Motor neuron (in vitro differentiated cells): ENCODE measurements at regions not wholly inside any gene's neighbourhood (a gene's known extent, or its start where the extent isn't known, plus 50 kb on each side); places are given as distances from the start of the nearest gene placed in this dataset.
A peak's percentile ranks its signal among the peaks of the same experiment; 100 is the strongest.
"Not testable (repeated sequence)": the region's sequence is repeated elsewhere in the genome, so short reads cannot be mapped to it uniquely, and the experiment has no call there.

Experiments
- ATAC-seq, 8 experiments: fragments of 200-7000 bp; cut with Tn5 transposase; replicated peaks in 6 of 8; 2 replicates each; pipeline ENCODE4 v1.8.0; 2021; ENCODE audit warnings: mild to moderate bottlenecking in 8 of 8, moderate library complexity in 8 of 8
- H3K27ac ChIP-seq, 2 donors: fragments of 250-450 bp; sonication (Bioruptor Pico); 2 replicates each; pipeline ENCODE4 v1.9.0; 2021; ENCODE audit warnings: antibody characterized with exemption in 2 of 2, mild to moderate bottlenecking in 2 of 2, moderate library complexity in 1 of 2
- H3K4me1 ChIP-seq, 2 donors: fragments of 250-450 bp; sonication (Bioruptor Pico); replicated peaks in 1 of 2; 2 replicates each; pipeline ENCODE4 v1.6.1; 2021; ENCODE audit warnings: antibody characterized with exemption in 2 of 2, mild to moderate bottlenecking in 2 of 2, moderate library complexity in 1 of 2
- H3K4me3 ChIP-seq, 5 donors: fragments of 250-450 bp; sonication (Bioruptor Pico); 2 replicates each; pipeline ENCODE4 v1.9.0; 2021; ENCODE audit warnings: antibody characterized with exemption in 5 of 5, mild to moderate bottlenecking in 5 of 5, moderate library complexity in 4 of 5
- WGBS, 10 experiments: fragments of 450-650 bp; shearing (Covaris generic); methylation state at CpG; one replicate each; pipeline ENCODE4 v1.0.0; 2022; 5-methylcytosine and 5-hydroxymethylcytosine counted together
- in situ Hi-C, 9 experiments: fragments of 400-800 bp; cut with MboI; loops; one replicate each; pipeline ENCODE4 v1.15.0; 2021; ENCODE audit warnings: low sequenced_read_pairs in 9 of 9, low pct_unique_long_range_greater_than_20kb in 2 of 9; ENCODE audit not compliant: unreplicated experiment in 9 of 9

DNA sequence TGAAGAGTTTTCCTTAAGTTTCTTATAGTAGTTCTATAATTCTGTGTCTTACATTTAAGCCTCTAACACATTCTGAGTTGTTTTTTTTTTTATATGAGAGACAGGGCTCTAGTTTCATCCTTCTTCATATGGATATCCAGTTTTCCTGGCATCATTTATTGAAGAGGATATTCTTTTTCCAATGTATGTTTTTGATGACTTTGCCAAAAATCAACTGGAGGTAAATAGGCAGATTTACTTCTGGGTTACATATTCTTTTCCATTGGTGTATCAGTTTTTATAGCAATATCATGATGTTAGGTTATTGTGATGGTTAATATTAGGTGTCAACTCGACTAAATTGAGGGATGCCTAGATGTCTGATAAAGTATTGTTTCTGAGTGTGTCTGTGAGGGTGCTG lies 650.7 kb upstream of the GRID2 start:
- no peak overlapping the region for H3K4me3 ChIP-seq
- in situ Hi-C loops = no loop called here
- no peak for ATAC-seq
- H3K4me1 ChIP-seq = no peaks in the 10 kb centered on the region
- WGBS, 10 experiments = 0 to 75% (median 0%) methylated on average over 1 of the region's 1 CpG; no CpG with 5 or more reads in 7 of the 10 experiments
- no peak overlapping the region for H3K27ac ChIP-seq

GRCh38 chr4:91681091-91681490 lies 622.7 kb upstream of the GRID2 start:
- Histone ChIP-seq H3K4me3 (no peak overlapping the region), H3K27ac (no peak overlapping the region), H3K4me1 (no peaks in the 10 kb centered on the region)
- in situ Hi-C loops = no loop called here
- no peak for ATAC-seq

GRCh38 chr4:91681544-91681943 lies 622.2 kb upstream of the GRID2 start:
- no peaks in the 10 kb centered on the region for H3K4me1 ChIP-seq
- no peak overlapping the region for H3K27ac ChIP-seq
- ATAC-seq = no peak
- WGBS, 10 experiments = 0 to 100% (median 40%) methylated on average over 1 of the region's 1 CpG; no CpG with 5 or more reads in 2 of the 10 experiments
- in situ Hi-C loops = no loop called here
- no peak overlapping the region for H3K4me3 ChIP-seq

GRCh38 chr4:91684955-91685354 lies 618.8 kb upstream of the GRID2 start:
- Histone ChIP-seq H3K4me1 (no peaks in the 10 kb centered on the region), H3K27ac (no peak overlapping the region), H3K4me3 (no peak overlapping the region)
- in situ Hi-C loops = no loop called here
- ATAC-seq = no peak
- 0 to 100% (median 71%) methylated on average over 1 of the region's 1 CpG; no CpG with 5 or more reads in 2 of the 10 experiments for WGBS, 10 experiments

DNA sequence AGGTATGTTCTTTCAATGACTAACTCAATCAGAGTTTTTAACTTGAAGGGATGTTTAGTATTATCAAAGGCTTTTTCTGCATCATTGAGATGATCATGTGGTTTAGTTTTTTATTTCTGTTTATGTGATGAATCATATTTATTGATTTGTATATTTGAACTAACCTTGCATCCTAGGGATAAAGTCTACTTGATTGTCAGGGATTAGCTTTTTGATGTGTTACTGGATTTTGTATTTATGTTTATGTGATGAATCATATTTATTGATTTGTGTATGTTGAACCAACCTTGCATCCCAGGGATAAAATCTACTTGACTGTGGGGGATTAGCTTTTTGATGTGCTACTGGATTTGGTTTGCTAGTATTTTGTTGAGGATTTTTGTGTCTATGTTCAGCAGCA lies 615.4 kb upstream of the GRID2 start:
- Histone ChIP-seq H3K4me3 (no peak overlapping the region), H3K27ac (no peak overlapping the region), H3K4me1 (no peaks in the 10 kb centered on the region)
- in situ Hi-C loops = no loop called here
- ATAC-seq = no peak

GRCh38 chr4:91699691-91700090 lies 604.1 kb upstream of the GRID2 start:
- H3K27ac ChIP-seq, ATAC-seq, H3K4me3 ChIP-seq, in situ Hi-C loops, H3K4me1 ChIP-seq: not testable (repeated sequence)
- 17 to 100% (median 69%) methylated on average over 1 to 4 of the region's 4 CpGs; no CpG with 5 or more reads in 1 of the 10 experiments for WGBS, 10 experiments

- Histone ChIP-seq H3K4me3 (no peak overlapping the region), H3K4me1 (no peaks in the 10 kb centered on the region), H3K27ac (no peak overlapping the region)
- in situ Hi-C loops = no loop called here
- WGBS, 10 experiments = 0 to 100% (median 83%) methylated on average over 1 to 2 of the region's 2 CpGs; no CpG with 5 or more reads in 3 of the 10 experiments
- ATAC-seq = no peak
These were observed 573.9 kb upstream of the GRID2 start for GRCh38 chr4:91729851-91730250.

GRCh38 chr4:91734682-91735081 lies 569.1 kb upstream of the GRID2 start:
- Histone ChIP-seq H3K4me1 (no peaks in the 10 kb centered on the region), H3K4me3 (no peak overlapping the region), H3K27ac (no peak overlapping the region)
- no peak for ATAC-seq
- in situ Hi-C loops = no loop called here
- 0 to 100% (median 42%) methylated on average over 1 of the region's 1 CpG for WGBS, 10 experiments

DNA sequence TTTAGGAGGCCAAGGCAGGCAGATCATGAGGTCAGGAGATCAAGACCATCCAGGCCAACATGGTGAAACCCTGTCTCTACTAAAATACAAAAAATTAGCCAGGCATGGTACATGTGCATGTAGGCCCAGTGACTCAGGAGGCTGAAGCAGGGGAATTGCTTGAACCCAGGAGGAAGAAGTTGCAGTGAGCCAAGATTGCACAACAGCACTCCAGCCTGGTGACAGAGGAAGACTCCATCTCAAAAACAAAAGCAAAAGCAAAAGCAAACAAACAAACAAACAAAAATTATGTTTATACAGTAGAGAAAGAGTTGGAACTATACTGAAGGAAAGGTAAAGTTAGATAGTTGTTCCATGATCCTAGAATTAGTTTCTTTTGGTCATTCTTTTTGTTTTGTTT lies 564.9 kb upstream of the GRID2 start:
- ATAC-seq, H3K4me3 ChIP-seq, in situ Hi-C loops, H3K4me1 ChIP-seq, H3K27ac ChIP-seq: not testable (repeated sequence)

GRCh38 chr4:91746551-91746950 lies 557.2 kb upstream of the GRID2 start:
- WGBS, 10 experiments = 0 to 100% (median 90%) methylated on average over 1 to 2 of the region's 3 CpGs; no CpG with 5 or more reads in 7 of the 10 experiments
- in situ Hi-C loops = no loop called here
- Histone ChIP-seq H3K4me1 (no peaks in the 10 kb centered on the region), H3K27ac (no peak overlapping the region), H3K4me3 (no peak overlapping the region)
- peak in 1 of 8 experiments; percentile 22 for ATAC-seq

GRCh38 chr4:91751961-91752360 lies 551.8 kb upstream of the GRID2 start:
- Histone ChIP-seq H3K4me3 (no peak overlapping the region), H3K4me1 (no peaks in the 10 kb centered on the region), H3K27ac (no peak overlapping the region)
- 0 to 93% (median 20%) methylated on average over 1 of the region's 1 CpG; no CpG with 5 or more reads in 3 of the 10 experiments for WGBS, 10 experiments
- peak in 2 of 8 experiments; percentile 52 to 66 for ATAC-seq
- in situ Hi-C loops = no loop called here

DNA sequence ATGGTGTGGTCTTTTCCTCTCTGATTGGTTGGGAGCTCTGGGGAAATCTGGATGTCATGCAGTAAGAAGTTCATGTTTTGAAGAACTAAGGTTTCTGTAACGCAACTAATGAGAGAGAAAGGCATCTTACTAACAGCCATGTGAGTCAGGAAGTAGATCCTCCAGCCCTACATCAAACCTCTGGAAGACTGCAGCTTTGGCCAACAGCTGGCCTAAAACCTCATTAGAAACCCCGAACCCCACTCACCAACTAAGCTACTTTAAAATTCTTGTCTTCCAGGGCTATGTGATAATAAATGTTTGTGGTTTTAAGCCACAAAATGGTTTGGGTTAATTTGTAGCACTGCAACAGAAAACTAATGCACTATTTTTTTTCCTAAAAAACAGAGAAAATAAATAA lies 549.0 kb upstream of the GRID2 start:
- Histone ChIP-seq H3K4me1 (no peaks in the 10 kb centered on the region), H3K4me3 (no peak overlapping the region), H3K27ac (no peak overlapping the region)
- 9 to 100% (median 94%) methylated on average over 1 to 2 of the region's 2 CpGs; no CpG with 5 or more reads in 2 of the 10 experiments for WGBS, 10 experiments
- in situ Hi-C loops = no loop called here
- no peak for ATAC-seq

- 0 to 100% (median 67%) methylated on average over 1 of the region's 1 CpG; no CpG with 5 or more reads in 1 of the 10 experiments for WGBS, 10 experiments
- Histone ChIP-seq H3K27ac (no peak overlapping the region), H3K4me1 (no peaks in the 10 kb centered on the region), H3K4me3 (no peak overlapping the region)
- in situ Hi-C loops = no loop called here
- ATAC-seq = peak in 1 of 8 experiments; percentile 47
These were observed 545.3 kb upstream of the GRID2 start for GRCh38 chr4:91758487-91758886.

- ATAC-seq = no peak
- no peak overlapping the region for H3K4me3 ChIP-seq
- 0 to 90% (median 66%) methylated on average over 1 of the region's 1 CpG; no CpG with 5 or more reads in 4 of the 10 experiments for WGBS, 10 experiments
These were observed 539.7 kb upstream of the GRID2 start for GRCh38 chr4:91764085-91764484.

More at GRCh38 chr4:91764085-91764484, 539.7 kb upstream of the GRID2 start:
- Histone ChIP-seq H3K4me1 (no peaks in the 10 kb centered on the region), H3K27ac (no peak overlapping the region)
- in situ Hi-C loops = no loop called here
